ENCODE measurements at regions not wholly inside any gene's neighbourhood (a gene's known extent, or its start where the extent isn't known, plus 50 kb on each side); places are given as distances from the start of the nearest gene placed in this dataset.
A peak's percentile ranks its signal among the peaks of the same experiment; 100 is the strongest.

DNA sequence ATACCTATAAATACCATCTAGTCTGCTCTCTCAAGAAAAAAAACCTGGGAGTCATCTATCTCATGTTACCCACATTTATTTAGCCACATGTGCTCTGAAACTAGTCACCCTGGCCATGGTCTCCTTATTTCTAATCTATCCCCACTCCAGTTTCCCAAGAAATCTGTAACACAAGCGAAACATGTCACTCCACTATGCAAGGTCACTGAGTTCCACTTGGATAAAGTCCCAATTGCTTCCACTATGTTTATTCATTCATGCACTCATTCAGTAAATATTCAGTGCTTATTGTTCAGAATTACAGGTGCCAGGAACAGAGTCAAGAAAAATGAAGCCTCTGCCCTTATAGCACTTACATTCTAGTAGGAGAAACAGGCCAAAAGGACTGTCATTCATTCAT is 369.4 kb upstream of the CYRIA start:
- no peaks in the 10 kb centered on the region for H4K20me1 ChIP-seq (ENCODE audit: insufficient read depth)
- H3F3A ChIP-seq (ENCODE audit: insufficient read depth, low read length, poor library complexity, severe bottlenecking) = no peaks in the 10 kb centered on the region
- no peak overlapping the region for H3K4me3 ChIP-seq (ENCODE audit: low read length)
- TF ChIP-seq SMC3 (conservative IDR thresholded peaks at IDR 0.05; ENCODE audit: poor library complexity) (no peak), TAF1 (IDR thresholded peaks at IDR 0.05; ENCODE audit: low read depth) (no peak), EP300 (conservative IDR thresholded peaks at IDR 0.05; ENCODE audit: poor library complexity, severe bottlenecking) (no peak), EZH2 (IDR thresholded peaks at IDR 0.05; ENCODE audit: borderline replicate concordance, insufficient read depth, low read length, poor library complexity, severe bottlenecking) (no peak), POLR2AphosphoS5 (IDR thresholded peaks at IDR 0.05) (no peak), MXI1 (conservative IDR thresholded peaks at IDR 0.05; ENCODE audit: poor library complexity, severe bottlenecking) (no peak), RAD21 (conservative IDR thresholded peaks at IDR 0.05) (no peak)
- TF ChIP-seq, protein P1, sequence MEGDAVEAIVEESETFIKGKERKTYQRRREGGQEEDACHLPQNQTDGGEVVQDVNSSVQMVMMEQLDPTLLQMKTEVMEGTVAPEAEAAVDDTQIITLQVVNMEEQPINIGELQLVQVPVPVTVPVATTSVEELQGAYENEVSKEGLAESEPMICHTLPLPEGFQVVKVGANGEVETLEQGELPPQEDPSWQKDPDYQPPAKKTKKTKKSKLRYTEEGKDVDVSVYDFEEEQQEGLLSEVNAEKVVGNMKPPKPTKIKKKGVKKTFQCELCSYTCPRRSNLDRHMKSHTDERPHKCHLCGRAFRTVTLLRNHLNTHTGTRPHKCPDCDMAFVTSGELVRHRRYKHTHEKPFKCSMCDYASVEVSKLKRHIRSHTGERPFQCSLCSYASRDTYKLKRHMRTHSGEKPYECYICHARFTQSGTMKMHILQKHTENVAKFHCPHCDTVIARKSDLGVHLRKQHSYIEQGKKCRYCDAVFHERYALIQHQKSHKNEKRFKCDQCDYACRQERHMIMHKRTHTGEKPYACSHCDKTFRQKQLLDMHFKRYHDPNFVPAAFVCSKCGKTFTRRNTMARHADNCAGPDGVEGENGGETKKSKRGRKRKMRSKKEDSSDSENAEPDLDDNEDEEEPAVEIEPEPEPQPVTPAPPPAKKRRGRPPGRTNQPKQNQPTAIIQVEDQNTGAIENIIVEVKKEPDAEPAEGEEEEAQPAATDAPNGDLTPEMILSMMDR (IDR thresholded peaks at IDR 0.05; ENCODE audit: poor library complexity, severe bottlenecking) = no peak
- TF ChIP-seq, protein P2, sequence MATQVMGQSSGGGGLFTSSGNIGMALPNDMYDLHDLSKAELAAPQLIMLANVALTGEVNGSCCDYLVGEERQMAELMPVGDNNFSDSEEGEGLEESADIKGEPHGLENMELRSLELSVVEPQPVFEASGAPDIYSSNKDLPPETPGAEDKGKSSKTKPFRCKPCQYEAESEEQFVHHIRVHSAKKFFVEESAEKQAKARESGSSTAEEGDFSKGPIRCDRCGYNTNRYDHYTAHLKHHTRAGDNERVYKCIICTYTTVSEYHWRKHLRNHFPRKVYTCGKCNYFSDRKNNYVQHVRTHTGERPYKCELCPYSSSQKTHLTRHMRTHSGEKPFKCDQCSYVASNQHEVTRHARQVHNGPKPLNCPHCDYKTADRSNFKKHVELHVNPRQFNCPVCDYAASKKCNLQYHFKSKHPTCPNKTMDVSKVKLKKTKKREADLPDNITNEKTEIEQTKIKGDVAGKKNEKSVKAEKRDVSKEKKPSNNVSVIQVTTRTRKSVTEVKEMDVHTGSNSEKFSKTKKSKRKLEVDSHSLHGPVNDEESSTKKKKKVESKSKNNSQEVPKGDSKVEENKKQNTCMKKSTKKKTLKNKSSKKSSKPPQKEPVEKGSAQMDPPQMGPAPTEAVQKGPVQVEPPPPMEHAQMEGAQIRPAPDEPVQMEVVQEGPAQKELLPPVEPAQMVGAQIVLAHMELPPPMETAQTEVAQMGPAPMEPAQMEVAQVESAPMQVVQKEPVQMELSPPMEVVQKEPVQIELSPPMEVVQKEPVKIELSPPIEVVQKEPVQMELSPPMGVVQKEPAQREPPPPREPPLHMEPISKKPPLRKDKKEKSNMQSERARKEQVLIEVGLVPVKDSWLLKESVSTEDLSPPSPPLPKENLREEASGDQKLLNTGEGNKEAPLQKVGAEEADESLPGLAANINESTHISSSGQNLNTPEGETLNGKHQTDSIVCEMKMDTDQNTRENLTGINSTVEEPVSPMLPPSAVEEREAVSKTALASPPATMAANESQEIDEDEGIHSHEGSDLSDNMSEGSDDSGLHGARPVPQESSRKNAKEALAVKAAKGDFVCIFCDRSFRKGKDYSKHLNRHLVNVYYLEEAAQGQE (IDR thresholded peaks at IDR 0.05; ENCODE audit: borderline replicate concordance) = no peak
- H2AFZ ChIP-seq (ENCODE audit: low read depth, low read length) = no peak overlapping the region
- H3K36me3 ChIP-seq (ENCODE audit: insufficient read depth, low read length) = no peaks in the 10 kb centered on the region
- H3K4me2 ChIP-seq (ENCODE audit: low read length) = no peak overlapping the region
- H3K27me3 ChIP-seq (ENCODE audit: insufficient read depth, low read depth, low read length) = no peaks in the 10 kb centered on the region
- no peaks in the 10 kb centered on the region for H3K9me3 ChIP-seq (ENCODE audit: low read length)
- H3K27ac ChIP-seq (ENCODE audit: low read length) = no peak overlapping the region
- no peak overlapping the region for H3K9ac ChIP-seq (ENCODE audit: low read length)
- no peaks in the 10 kb centered on the region for H3K9me2 ChIP-seq (ENCODE audit: insufficient read depth, low read length)
- no peaks in the 10 kb centered on the region for H3K79me2 ChIP-seq (replicated peaks; ENCODE audit: insufficient read depth, low read length)

DNA sequence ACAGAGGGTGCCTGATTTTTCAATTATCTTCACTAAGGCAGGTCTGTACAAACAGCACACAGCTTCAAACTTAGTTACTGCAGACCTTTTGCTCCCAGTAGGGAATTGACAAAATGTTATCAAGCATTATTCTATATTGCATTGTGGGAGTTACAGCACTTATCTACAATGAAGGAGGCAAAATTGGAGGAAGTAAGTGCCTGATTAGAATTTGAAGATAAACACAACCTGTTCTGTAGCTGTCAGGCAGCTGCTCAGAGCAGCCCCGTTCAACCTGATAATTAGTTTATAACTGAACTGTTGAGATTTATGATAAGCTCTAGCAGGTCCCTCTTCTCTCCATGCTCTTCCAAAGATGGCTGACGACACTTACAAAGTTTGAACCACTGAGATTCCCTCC is 364.4 kb upstream of the CYRIA start:
- no peak overlapping the region for H3K4me3 ChIP-seq (ENCODE audit: low read length)
- no peaks in the 10 kb centered on the region for H4K20me1 ChIP-seq (ENCODE audit: insufficient read depth)
- H2AFZ ChIP-seq (ENCODE audit: low read depth, low read length) = no peak overlapping the region
- no peak overlapping the region for H3K4me2 ChIP-seq (ENCODE audit: low read length)
- no peak overlapping the region for H3K27ac ChIP-seq (ENCODE audit: low read length)
- H3K9me2 ChIP-seq (ENCODE audit: insufficient read depth, low read length) = no peaks in the 10 kb centered on the region
- TF ChIP-seq, protein P2 (IDR thresholded peaks at IDR 0.05; ENCODE audit: borderline replicate concordance) = no peak
- peak; percentile 48 for TF ChIP-seq POLR2AphosphoS5 (IDR thresholded peaks at IDR 0.05)
- TF ChIP-seq RAD21 (conservative IDR thresholded peaks at IDR 0.05) = no peak
- no peak for TF ChIP-seq TAF1 (IDR thresholded peaks at IDR 0.05; ENCODE audit: low read depth)
- no peak for TF ChIP-seq MXI1 (conservative IDR thresholded peaks at IDR 0.05; ENCODE audit: poor library complexity, severe bottlenecking)
- TF ChIP-seq EP300 (conservative IDR thresholded peaks at IDR 0.05; ENCODE audit: poor library complexity, severe bottlenecking) = peak; percentile 18
- no peak for TF ChIP-seq EZH2 (IDR thresholded peaks at IDR 0.05; ENCODE audit: borderline replicate concordance, insufficient read depth, low read length, poor library complexity, severe bottlenecking)
- TF ChIP-seq SMC3 (conservative IDR thresholded peaks at IDR 0.05; ENCODE audit: poor library complexity) = no peak
- H3K9ac ChIP-seq (ENCODE audit: low read length) = no peak overlapping the region
- no peaks in the 10 kb centered on the region for H3F3A ChIP-seq (ENCODE audit: insufficient read depth, low read length, poor library complexity, severe bottlenecking)
- H3K27me3 ChIP-seq (ENCODE audit: insufficient read depth, low read depth, low read length) = no peaks in the 10 kb centered on the region
- no peaks in the 10 kb centered on the region for H3K36me3 ChIP-seq (ENCODE audit: insufficient read depth, low read length)
- H3K79me2 ChIP-seq (replicated peaks; ENCODE audit: insufficient read depth, low read length) = no peaks in the 10 kb centered on the region
- H3K9me3 ChIP-seq (ENCODE audit: low read length) = no peaks in the 10 kb centered on the region

All from neural cell (in vitro differentiated cells).